Heart right ventricle (tissue), 16 donors: ENCODE measurements at regions not wholly inside any gene's neighbourhood (a gene's known extent, or its start where the extent isn't known, plus 50 kb on each side); places are given as distances from the start of the nearest gene placed in this dataset.

ENCODE experiments used
- ATAC-seq, 8 donors: fragments of 200-7000 bp; cut with Tn5 transposase; one replicate each; pipeline ENCODE4 v1.9.1; 2020; ENCODE audit warnings: mild to moderate bottlenecking in 8 of 8, moderate library complexity in 8 of 8, moderate number of reproducible peaks in 1 of 8
- DNase-seq, 2 donors: peaks; one replicate each; pipeline ENCODE4 v3.0.0-alpha.2; 2020
- H3K27ac ChIP-seq, 10 donors: fragments of 200-600 bp; sonication (generic) in 2 of 10; one replicate each; pipeline versions ENCODE4 v1.5.0 to v1.8.0; 2020 to 2022; ENCODE audit warnings: mild to moderate bottlenecking in 3 of 10
- H3K27me3 ChIP-seq, 7 donors: fragments of 200-600 bp; one replicate each; pipeline ENCODE4 v1.8.0; 2021 to 2022; ENCODE audit warnings: mild to moderate bottlenecking in 2 of 7
- H3K36me3 ChIP-seq, 9 donors: fragments of 200-600 bp; sonication (generic) in 1 of 9; one replicate each; pipeline versions ENCODE4 v1.5.0 to v1.8.0; 2020 to 2022; ENCODE audit warnings: mild to moderate bottlenecking in 2 of 9
- H3K4me1 ChIP-seq, 9 donors: fragments of 200-600 bp; sonication (generic) in 1 of 9; one replicate each; pipeline versions ENCODE4 v1.5.0 to v1.8.0; 2020 to 2022; ENCODE audit warnings: mild to moderate bottlenecking in 4 of 9
- H3K4me3 ChIP-seq, 10 donors: fragments of 200-600 bp; sonication (generic) in 2 of 10; one replicate each; pipeline versions ENCODE4 v1.5.0 to v1.8.0; 2020 to 2022; ENCODE audit warnings: mild to moderate bottlenecking in 7 of 10, moderate library complexity in 2 of 10
- H3K9me3 ChIP-seq, 11 donors: fragments of 200-600 bp in 10 of 11; sonication (generic) in 2 of 11; one replicate each; pipeline versions ENCODE4 v1.5.0 to v1.8.0; 2013 to 2022; ENCODE audit warnings: mild to moderate bottlenecking in 2 of 11, control low read depth in 1 of 11, moderate library complexity in 1 of 11
- CTCF ChIP-seq, 9 donors: fragments of 200-600 bp; sonication (generic) in 2 of 9; IDR thresholded peaks; one replicate each; pipeline versions ENCODE4 v1.5.0 to v1.8.0; 2021 to 2022; ENCODE audit warnings: antibody characterized with exemption in 9 of 9, mild to moderate bottlenecking in 5 of 9, moderate library complexity in 1 of 9
- WGBS, 2 donors: extraction: QIAGEN DNeasy Blood & Tissue Kit; methylation state at CpG; one replicate each; pipeline ENCODE4 v1.1.7; 2013; ENCODE audit warnings: inconsistent platforms in 1 of 2; 5-methylcytosine and 5-hydroxymethylcytosine counted together
- intact Hi-C, 10 donors: fragments of 100-400 bp; cut with DNase I; formaldehyde crosslinking; loops; one replicate each; pipeline versions ENCODE4 v1.11.1 to v1.14.2; 2022
- donor health status: Arrhythmogenic right ventricular cardiomyopathy.
- donor health status: ischemic (EF 13 %, LVEDD 7.1; RV severe dilation, severe dysfunction).
- donor health status: healthy with polysubstance abuse.
- donor health status: DM: no; HTN: yes; CAD: no.
- donor health status: DM: no; HTN: no; CAD: no.
- donor health status: ischemic (EF 25% LVEDD 6.9; RV normal size, moderate dysfunction).
- donor health status: ischemic (EF 25% LVEDD 5.7; RV mildly dilated, moderate dysfunction).
- donor health status: healthy.
- donor health status: DM: yes; HTN: yes; CAD: no.
- donor health status: Ischemic cardiomyopathy.
- donor health status: ischemic (EF 35%, LVEDD 5.7; RV mildly dilated, moderate dysfunction).
- donor health status: nonischemic (EF 11% LVEDD 7.7; RV severe dilation, severe dysfunction).
- donor health status: DM: yes; HTN: yes; CAD: no.
- donor health status: PGD.
- donor health status: ischemic (EF 29% LVEDD 5.4; RV normal size, mild dysfunction).
- donor health status: nonischemic (EF 23%, LVEDD 6.1; RV moderate dilation, normal function).

- Histone ChIP-seq H3K4me1 (peaks cover 0 to 9% (median 4%) of the 10 kb centered on the region in 9 donors), H3K27ac (no peak overlapping the region), H3K27me3 (peaks cover 0 to 5% (median 0%) of the 10 kb centered on the region in 7 donors), H3K9me3 (no peaks in the 10 kb centered on the region), H3K4me3 (no peak overlapping the region), H3K36me3 (no peaks in the 10 kb centered on the region)
- TF ChIP-seq CTCF (IDR thresholded peaks at IDR 0.05): no peak
- DNase-seq (no peak), ATAC-seq (no peak)
- 94 to 95% methylated on average over 7 of the region's 7 CpGs for WGBS, 2 donors
- intact Hi-C loops: no loop called here
Observed at GRCh38 chr3:72116226-72116625, 331.3 kb upstream of the PROK2 start.

DNA sequence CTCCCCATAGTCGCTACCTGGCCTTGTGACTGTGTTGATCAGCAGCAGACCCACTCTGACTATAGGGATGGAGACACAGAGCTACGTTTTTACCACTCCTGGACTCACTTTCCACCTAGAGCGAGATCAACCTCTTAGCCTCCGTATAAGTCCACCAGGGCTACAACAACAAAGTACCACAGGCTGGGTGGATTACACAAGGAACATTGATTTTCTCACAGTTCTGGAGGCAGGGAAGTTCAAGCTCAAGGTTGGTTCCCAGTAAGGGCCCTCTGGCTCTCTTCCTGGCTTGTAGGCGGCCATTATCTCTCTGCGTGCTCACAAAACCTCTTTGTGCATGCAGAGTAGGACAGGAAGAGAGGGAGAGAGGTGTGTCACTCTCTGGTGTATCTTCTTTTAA, 330.4 kb upstream of the PROK2 start:
- no peak for DNase-seq
- Histone ChIP-seq H3K27me3 (peaks cover 0 to 5% (median 0%) of the 10 kb centered on the region in 7 donors), H3K4me1 (peaks cover 0 to 7% (median 4%) of the 10 kb centered on the region in 9 donors), H3K27ac (no peak overlapping the region), H3K9me3 (no peaks in the 10 kb centered on the region), H3K4me3 (no peak overlapping the region), H3K36me3 (no peaks in the 10 kb centered on the region)
- no peak for ATAC-seq
- WGBS, 2 donors: 96 to 99% methylated on average over 6 of the region's 6 CpGs
- TF ChIP-seq CTCF (IDR thresholded peaks at IDR 0.05): no peak
- intact Hi-C loops: no loop called here

DNA sequence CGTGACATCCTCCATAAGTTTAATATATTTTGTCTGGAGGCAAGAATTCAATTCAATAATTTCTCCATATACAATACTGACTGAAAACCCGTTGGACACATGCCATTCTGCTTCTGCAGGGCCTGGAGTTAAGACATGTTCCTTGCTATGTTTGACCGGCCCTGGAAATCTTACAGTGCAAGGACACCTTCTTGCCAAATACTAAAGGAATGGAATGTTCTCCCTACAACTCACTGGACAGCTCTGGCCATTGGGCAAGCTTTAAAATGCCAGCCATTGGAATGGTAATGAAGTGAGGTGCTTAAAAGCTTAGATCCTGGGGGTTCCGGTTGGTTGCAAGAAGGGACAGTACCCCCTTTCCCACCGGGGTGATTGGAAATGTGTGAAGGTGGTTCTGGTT, 329.8 kb upstream of the PROK2 start:
- ATAC-seq: peak in 3 of 8 donors; percentile 32 to 66 (median 59)
- peaks cover 0 to 5% (median 0%) of the 10 kb centered on the region in 7 donors for H3K27me3 ChIP-seq
- H3K4me1 ChIP-seq: peaks cover 0 to 7% (median 4%) of the 10 kb centered on the region in 9 donors
- no peak for DNase-seq
- intact Hi-C loops: no loop called here
- TF ChIP-seq CTCF (IDR thresholded peaks at IDR 0.05): no peak
- no peak overlapping the region for H3K4me3 ChIP-seq
- no peaks in the 10 kb centered on the region for H3K36me3 ChIP-seq
- no peak overlapping the region for H3K27ac ChIP-seq
- 69 to 74% methylated on average over 5 of the region's 5 CpGs for WGBS, 2 donors
- H3K9me3 ChIP-seq: no peaks in the 10 kb centered on the region

- intact Hi-C loops: no loop called here
- WGBS, 2 donors: 91 to 99% methylated on average over 3 of the region's 3 CpGs
- DNase-seq (no peak), ATAC-seq (no peak)
- Histone ChIP-seq H3K4me3 (no peak overlapping the region), H3K9me3 (no peaks in the 10 kb centered on the region), H3K4me1 (peaks cover 0 to 7% (median 4%) of the 10 kb centered on the region in 9 donors), H3K36me3 (no peaks in the 10 kb centered on the region), H3K27me3 (peaks cover 0 to 5% (median 0%) of the 10 kb centered on the region in 7 donors), H3K27ac (no peak overlapping the region)
- TF ChIP-seq CTCF (IDR thresholded peaks at IDR 0.05): no peak
Observed at GRCh38 chr3:72113964-72114363, 329.0 kb upstream of the PROK2 start.
